Stimulated activated naive CD8-positive, alpha-beta T cell treated with anti-CD3 and anti-CD28 coated beads, Interleukin-15, Interleukin-2, amounts not matched to agents 100 U/mL and 50 U/mL, for 24 hours (primary cell): ENCODE measurements at regions not wholly inside any gene's neighbourhood (a gene's known extent, or its start where the extent isn't known, plus 50 kb on each side); places are given as distances from the start of the nearest gene placed in this dataset.
A peak's percentile ranks its signal among the peaks of the same experiment; 100 is the strongest.
"Not testable (repeated sequence)": the region's sequence is repeated elsewhere in the genome, so short reads cannot be mapped to it uniquely, and the experiment has no call there.

Experiments used
- ATAC-seq: fragments of 150-1000 bp; cut with Tn5 transposase; one replicate; pipeline ENCODE4 v1.10.0; 2021
- DNase-seq: peaks from one replicate; pipeline ENCODE4 v3.0.0; 2021

GRCh38 chr15:20100604-20101270 lies 440.9 kb downstream of the GOLGA6L6 start:
- not testable (repeated sequence) for DNase-seq
- ATAC-seq: peak; percentile 19

DNA sequence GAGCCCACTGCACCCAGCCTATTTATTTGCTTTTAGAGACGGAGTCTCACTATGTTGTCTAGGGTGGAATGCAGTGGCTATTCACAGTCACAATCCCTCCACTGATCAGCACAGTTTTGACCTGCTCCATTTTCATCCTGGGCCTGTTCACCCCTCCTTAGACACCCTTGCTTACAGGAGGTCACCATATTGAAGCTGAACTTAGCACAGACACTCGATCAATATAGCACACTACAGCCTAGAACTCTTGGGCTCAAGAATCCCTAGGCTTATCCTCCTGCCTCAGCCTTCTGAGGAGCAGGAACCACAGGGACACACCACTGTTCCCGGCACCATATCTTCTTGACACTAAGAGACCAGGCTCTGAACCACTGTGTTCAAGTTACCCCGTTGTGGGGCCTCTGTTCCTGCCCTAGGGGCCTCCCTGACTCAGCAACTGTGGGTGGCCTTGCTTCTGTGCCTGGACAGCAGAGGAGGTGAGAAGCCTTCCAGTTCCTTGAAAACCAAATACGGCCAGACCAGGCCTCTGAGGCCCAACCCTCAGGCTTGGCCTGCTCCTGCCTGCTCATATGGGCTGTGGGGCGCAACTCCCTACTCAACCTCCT lies 445.8 kb downstream of the GOLGA6L6 start:
- ATAC-seq, DNase-seq: not testable (repeated sequence)

GRCh38 chr15:20089541-20089940 lies 452.1 kb downstream of the GOLGA6L6 start:
- not testable (repeated sequence) for DNase-seq, ATAC-seq

GRCh38 chr15:20084026-20084425 lies 457.6 kb downstream of the GOLGA6L6 start:
- DNase-seq, ATAC-seq: not testable (repeated sequence)

DNA sequence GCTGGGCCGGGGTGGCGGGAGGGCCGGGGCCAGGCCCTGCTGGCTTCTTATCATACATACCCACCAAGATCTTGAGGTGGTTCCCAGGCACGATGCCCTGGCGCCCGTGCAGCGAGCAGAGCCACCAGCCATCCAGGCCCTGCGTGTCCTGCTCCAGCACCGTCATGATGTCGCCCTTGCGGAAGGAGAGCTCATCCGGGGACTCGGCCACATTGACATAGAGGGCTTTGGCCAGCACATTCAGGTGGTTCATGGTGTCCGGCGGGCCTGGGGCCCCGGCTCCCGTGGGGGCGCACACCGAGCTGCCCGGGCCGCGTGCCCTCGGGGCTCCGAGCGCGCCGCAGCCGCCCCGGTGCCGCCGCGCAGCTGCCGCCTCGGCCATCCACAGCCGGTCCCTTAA lies 467.5 kb downstream of the GOLGA6L6 start:
- DNase-seq, ATAC-seq: not testable (repeated sequence)

DNA sequence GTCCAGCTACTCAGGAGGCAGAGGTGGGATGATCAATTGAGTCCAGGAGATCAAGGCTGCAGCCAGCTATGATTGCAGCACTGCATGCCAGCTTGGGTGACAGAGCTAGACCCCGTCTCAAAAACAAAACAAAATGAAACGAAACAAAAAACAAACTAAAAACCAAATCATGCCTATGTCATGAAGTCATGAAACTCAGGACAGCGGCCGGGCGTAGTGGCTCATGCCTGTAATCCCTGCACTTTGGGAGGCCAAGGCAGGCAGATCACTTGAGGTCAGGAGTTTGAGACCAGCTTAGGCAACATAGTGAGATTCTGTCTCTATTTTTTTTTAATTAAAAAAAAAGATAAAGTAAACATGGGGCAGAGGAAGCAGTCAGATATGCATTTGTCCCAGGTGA lies 472.6 kb downstream of the GOLGA6L6 start:
- not testable (repeated sequence) for ATAC-seq

GRCh38 chr15:20066173-20066572 lies 475.4 kb downstream of the GOLGA6L6 start:
- DNase-seq, ATAC-seq: not testable (repeated sequence)

More for the DNA sequence above, 472.6 kb downstream of the GOLGA6L6 start:
- DNase-seq: not testable (repeated sequence)

DNA sequence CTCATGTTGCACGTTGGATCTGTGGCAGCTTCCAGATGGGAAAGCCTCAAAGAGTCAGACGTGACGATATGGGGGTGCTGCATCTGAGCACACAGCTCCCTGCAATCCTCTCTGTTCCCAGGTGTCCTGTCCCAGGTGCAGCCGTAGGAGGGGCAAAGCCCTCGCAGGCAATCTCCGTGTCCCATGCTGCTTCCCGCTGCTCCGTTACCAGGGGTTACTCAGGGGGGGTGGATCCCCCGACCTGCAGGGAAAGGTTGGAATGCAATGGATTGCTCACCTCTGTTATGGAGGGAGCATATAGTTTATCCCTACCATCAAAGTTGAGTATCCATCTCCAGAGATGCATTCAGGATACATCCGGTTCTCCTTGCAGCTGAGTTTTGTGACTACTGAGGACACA lies 476.1 kb downstream of the GOLGA6L6 start:
- DNase-seq, ATAC-seq: not testable (repeated sequence)

DNA sequence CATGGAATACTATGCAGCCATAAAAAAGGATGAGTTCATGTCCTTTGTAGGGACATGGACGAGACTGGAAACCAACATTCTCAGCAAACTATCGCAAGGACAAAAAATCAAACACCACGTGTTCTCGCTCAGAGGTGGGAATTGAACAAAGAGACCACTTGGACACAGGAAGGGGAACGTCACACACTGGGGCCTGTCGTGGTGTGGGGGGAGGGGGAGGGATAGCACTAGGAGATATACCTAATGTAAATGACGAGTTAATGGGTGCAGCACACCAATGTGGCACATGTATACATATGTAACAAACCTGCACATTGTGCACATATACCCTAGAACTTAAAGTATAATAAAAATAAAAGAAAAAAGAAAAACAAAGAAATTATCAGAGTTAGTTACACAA lies 478.4 kb downstream of the GOLGA6L6 start:
- ATAC-seq, DNase-seq: not testable (repeated sequence)

DNA sequence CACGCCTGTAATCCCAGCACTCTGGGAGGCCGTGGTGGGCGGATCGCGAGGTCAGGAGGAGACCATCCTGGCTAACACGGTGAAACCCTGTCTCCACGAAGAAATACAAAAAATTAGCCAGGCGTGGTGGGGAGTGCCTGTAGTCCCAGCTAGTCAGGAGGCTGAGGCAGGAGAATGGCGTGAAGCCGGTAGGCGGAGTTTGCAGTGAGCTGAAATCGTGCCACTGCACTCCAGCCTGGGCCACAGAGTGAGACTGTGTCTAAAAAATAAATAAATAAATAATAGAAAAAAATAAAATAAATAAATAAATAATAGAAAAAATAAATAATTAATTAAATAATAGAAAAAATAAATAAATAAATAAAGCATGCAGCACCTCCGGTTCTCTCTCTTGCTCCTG lies 480.8 kb downstream of the GOLGA6L6 start:
- not testable (repeated sequence) for DNase-seq, ATAC-seq

DNA sequence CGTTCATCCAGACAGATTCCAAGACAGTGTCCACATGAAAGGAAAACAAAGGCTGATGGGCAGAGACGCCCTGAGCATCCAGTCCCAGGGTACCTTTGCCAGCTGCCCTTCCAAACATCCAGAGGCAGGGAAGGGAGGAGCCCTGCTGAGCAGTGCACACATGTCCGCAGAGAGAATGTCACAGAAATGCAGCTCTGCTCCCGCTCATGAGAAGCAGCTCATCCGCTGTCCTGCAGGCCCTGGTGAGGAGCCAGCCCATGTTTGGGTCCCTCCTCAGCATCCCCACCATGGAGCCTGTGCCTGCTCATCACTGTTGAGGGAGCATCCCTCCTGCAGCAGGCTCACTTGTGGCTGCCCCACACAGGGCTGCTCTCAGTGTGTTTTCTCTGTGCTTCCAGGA lies 484.7 kb downstream of the GOLGA6L6 start:
- not testable (repeated sequence) for ATAC-seq, DNase-seq

- not testable (repeated sequence) for ATAC-seq, DNase-seq
These were observed 485.7 kb downstream of the GOLGA6L6 start for GRCh38 chr15:20055921-20056320.

DNA sequence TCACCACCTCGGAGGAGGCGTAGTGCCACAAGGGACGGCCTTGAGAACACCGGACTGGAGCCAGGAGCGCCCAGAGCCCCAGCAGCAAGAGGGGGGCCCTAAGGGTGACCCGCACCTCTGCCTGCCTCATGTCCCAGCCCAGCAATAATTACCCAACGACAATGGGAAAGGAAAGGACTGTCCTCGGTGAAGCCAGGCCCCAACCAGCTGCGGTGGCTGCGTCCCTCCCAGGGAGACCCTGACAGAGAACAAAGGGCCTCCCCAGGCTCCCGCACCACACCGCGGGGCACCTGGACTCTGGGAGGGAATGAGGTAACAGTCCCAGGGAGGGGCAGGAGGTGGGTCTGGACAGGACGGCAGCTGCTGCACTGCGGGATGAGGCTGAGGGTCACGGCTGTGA lies 493.4 kb downstream of the GOLGA6L6 start:
- ATAC-seq, DNase-seq: not testable (repeated sequence)

DNA sequence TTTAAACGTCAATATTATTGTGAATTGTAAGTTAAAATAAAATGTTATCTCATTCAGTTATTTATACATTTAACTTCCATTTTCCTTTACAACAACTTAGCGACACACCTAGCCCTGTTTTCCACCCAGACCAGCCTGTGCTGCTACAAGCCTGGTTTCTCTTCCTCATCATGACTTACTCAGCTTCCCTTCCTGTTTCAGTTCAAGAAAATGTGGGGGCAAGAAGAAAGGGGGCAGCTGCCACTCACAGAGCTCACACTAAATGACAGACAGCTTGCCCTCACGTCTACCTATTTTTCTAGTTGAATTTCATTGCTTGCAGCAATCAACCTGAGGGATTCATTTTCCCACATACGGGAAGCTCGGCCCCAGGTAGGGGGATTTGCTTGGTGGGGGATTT lies 496.4 kb downstream of the GOLGA6L6 start:
- not testable (repeated sequence) for DNase-seq, ATAC-seq

- DNase-seq, ATAC-seq: not testable (repeated sequence)
These were observed 500.9 kb downstream of the GOLGA6L6 start for GRCh38 chr15:20040691-20041090.

- not testable (repeated sequence) for DNase-seq, ATAC-seq
These were observed 516.6 kb downstream of the GOLGA6L6 start for GRCh38 chr15:20025040-20025439.

DNA sequence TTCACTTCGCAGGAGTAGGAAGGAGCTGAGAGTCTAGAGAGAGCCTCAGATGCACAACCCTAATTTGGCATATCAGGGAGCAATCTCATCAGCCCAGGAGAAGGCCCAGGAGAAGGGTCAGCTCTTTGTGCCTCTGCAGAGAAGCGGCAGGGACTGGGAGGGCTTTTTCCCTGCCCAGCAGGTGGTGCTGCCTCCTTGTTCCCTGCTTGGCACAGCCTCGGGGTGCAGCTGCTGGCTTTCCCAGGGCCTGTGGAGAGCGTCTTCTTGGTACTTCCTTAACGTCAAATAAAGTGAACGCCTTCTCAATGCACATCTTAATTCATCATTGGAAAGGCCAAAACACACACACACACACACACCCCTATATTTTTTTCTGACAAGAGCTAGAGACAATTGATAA lies 519.3 kb downstream of the GOLGA6L6 start:
- not testable (repeated sequence) for ATAC-seq, DNase-seq

DNA sequence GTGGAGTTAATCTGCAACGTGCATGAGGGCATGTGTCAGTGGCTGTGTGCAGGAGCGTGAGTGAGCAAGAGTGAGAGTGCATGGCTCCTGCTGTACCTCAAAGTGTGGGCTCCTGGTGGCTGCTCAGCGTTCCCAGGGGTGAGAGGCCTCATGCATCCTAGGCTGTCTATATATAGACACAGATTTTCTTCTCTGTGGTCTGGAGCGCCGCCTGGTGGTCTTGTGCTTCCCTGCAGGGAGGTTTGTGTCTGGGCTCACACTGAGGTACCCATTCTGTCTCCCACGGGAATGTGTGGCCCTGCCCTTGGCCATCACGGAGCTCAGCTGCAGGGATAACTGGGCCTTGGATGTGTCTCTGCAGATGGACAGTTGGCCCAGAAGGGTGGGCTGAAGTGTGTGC lies 520.2 kb downstream of the GOLGA6L6 start:
- not testable (repeated sequence) for DNase-seq, ATAC-seq

DNA sequence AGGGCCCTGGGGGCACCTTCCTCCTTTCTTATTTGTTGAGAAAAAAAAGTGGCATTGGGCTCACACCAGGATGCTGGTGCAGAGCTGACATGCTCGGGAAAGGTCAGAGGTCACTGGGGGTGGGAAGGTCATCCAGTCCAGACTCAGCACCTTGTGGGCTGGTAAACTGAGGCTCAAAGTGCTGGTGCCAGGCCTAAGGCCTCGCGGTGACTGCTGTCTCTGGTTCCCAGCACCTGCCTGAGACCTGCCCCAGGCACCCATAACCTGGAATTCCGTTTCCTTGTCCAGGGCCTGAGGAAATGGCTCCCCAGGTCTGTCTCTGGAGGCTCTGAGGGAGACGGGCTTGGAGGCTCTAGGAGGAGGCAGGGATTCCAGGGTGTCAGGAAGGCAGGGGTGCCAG lies 521.0 kb downstream of the GOLGA6L6 start:
- not testable (repeated sequence) for ATAC-seq, DNase-seq

- ATAC-seq, DNase-seq: not testable (repeated sequence)
These were observed 521.8 kb downstream of the GOLGA6L6 start for GRCh38 chr15:20019758-20020157.

GRCh38 chr15:20017581-20017980 lies 524.0 kb downstream of the GOLGA6L6 start:
- not testable (repeated sequence) for ATAC-seq, DNase-seq

DNA sequence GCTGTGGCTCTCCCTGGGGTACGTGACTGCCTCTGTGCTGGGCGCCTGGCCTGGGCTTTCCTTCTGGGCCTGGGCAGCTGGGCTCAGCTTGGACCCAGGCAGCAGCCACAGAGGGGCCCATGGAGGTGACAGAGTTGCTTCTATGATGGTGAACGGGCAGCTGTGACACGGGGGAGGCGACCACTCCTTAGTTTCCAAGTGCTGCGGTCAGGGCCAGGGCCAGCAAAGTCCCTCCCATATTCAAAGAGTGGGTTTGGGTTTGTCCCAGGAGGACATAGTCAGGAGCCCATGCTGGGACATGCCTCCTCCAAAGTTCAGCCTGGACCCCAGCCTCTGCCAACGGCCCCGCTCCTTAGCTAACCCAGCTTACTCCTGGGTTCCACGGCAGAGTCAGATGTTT lies 524.7 kb downstream of the GOLGA6L6 start:
- not testable (repeated sequence) for ATAC-seq, DNase-seq

DNA sequence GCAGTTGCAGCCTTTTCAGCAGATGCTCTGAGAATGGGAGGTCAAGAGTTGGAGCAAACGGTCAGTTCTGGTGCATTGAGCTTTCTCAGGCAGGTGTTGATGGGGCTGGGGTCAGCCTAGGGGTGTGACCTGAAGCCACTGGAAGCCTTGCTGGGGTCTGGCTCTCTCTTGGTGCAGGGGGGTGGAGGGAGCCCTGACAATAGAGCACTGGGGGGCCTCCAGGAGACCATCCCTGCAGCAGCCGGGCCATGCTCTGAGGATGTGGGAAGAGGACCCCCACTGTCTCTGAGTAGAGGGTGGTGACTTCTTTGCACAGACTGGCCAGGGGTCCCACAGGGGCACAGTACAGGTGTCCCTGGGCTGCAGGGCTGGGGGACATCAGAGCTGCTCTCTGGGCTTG lies 528.8 kb downstream of the GOLGA6L6 start:
- ATAC-seq, DNase-seq: not testable (repeated sequence)
